ENCODE measurements at regions not wholly inside any gene's neighbourhood (a gene's known extent, or its start where the extent isn't known, plus 50 kb on each side); places are given as distances from the start of the nearest gene placed in this dataset.

DNA sequence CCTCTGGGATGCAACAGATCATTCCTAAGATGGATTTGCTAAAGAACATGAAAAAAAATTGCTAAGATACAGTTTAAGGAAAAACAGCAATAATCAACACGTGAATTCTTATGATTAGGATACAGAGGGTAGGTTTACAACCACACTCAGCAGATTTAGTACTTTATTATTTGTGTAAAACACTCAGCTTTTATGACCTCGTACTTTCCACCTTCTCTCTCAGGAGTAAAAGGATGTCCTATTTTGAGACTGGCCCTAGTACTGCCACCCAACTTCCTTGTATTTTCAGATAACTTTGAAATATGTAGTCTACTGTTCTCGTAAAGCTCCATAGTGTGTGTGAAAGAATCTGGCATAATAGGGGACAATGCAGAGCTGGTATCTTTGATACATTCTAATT, 186.1 kb downstream of the ARL4A start:
- ChIA-PET POLR2A (no interaction called here), CTCF (ENCODE audit: unreplicated experiment) (no interaction called here)
- Histone ChIP-seq H3K9me2 (ENCODE audit: insufficient read depth, low read length) (no peaks in the 10 kb centered on the region), H3K79me2 (ENCODE audit: insufficient read depth, low read depth, low read length) (no peaks in the 10 kb centered on the region), H3K9me3 (ENCODE audit: low read length) (no peaks in the 10 kb centered on the region), H4K20me1 (ENCODE audit: insufficient read depth, low read length) (no peaks in the 10 kb centered on the region), H3K4me3 (ENCODE audit: low read depth, low read length, poor library complexity, severe bottlenecking) (no peak overlapping the region), H3K36me3 (ENCODE audit: insufficient read depth, low read length) (no peaks in the 10 kb centered on the region), H3K27ac (ENCODE audit: low read depth, low read length, poor library complexity, severe bottlenecking) (no peak overlapping the region), H3K4me2 (ENCODE audit: low read length) (no peak overlapping the region), H3K4me1 (ENCODE audit: insufficient read depth, low read length, poor library complexity, severe bottlenecking) (no peaks in the 10 kb centered on the region), H2AFZ (ENCODE audit: low read length) (no peak overlapping the region)
- intact Hi-C loops (cut with micrococcal nuclease; ENCODE audit: unreplicated experiment), result no loop called here
- BruUV-seq (replicated peaks), result no TSS peak
- no peak for DNase-seq (ENCODE audit: low spot score)
- TF ChIP-seq, protein P1, sequence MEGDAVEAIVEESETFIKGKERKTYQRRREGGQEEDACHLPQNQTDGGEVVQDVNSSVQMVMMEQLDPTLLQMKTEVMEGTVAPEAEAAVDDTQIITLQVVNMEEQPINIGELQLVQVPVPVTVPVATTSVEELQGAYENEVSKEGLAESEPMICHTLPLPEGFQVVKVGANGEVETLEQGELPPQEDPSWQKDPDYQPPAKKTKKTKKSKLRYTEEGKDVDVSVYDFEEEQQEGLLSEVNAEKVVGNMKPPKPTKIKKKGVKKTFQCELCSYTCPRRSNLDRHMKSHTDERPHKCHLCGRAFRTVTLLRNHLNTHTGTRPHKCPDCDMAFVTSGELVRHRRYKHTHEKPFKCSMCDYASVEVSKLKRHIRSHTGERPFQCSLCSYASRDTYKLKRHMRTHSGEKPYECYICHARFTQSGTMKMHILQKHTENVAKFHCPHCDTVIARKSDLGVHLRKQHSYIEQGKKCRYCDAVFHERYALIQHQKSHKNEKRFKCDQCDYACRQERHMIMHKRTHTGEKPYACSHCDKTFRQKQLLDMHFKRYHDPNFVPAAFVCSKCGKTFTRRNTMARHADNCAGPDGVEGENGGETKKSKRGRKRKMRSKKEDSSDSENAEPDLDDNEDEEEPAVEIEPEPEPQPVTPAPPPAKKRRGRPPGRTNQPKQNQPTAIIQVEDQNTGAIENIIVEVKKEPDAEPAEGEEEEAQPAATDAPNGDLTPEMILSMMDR (conservative IDR thresholded peaks at IDR 0.05; ENCODE audit: low read length), result no peak
- no peak for TF ChIP-seq EZH2phosphoT487 (IDR thresholded peaks at IDR 0.05; ENCODE audit: borderline replicate concordance, low read depth, low read length)

DNA sequence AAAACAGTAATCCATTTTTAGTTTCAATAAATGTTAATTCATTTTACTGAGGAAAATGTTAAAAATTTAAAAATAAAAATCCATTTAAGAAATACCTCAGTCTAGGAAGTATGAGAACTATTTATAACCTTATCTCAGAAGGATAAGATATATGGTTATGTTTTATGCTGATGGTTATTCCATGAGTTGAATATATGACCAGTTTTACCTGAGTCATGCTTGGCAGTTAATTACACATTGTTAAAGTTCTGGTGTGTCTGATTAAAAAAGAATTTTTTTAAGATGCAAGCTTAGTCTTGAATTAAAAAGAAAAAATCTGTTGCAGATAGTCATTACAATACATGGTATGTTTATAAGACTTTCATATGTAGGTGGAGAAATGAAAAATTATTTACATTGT, 191.7 kb downstream of the ARL4A start:
- intact Hi-C loops (cut with micrococcal nuclease; ENCODE audit: unreplicated experiment), result no loop called here
- DNase-seq (ENCODE audit: low spot score), result no peak
- Histone ChIP-seq H3K79me2 (ENCODE audit: insufficient read depth, low read depth, low read length) (no peaks in the 10 kb centered on the region), H3K27ac (ENCODE audit: low read depth, low read length, poor library complexity, severe bottlenecking) (no peak overlapping the region), H3K4me3 (ENCODE audit: low read depth, low read length, poor library complexity, severe bottlenecking) (no peak overlapping the region), H3K36me3 (ENCODE audit: insufficient read depth, low read length) (no peaks in the 10 kb centered on the region), H3K9me2 (ENCODE audit: insufficient read depth, low read length) (no peaks in the 10 kb centered on the region), H3K4me1 (ENCODE audit: insufficient read depth, low read length, poor library complexity, severe bottlenecking) (no peaks in the 10 kb centered on the region), H2AFZ (ENCODE audit: low read length) (no peak overlapping the region), H3K9me3 (ENCODE audit: low read length) (no peaks in the 10 kb centered on the region), H3K4me2 (ENCODE audit: low read length) (no peak overlapping the region), H4K20me1 (ENCODE audit: insufficient read depth, low read length) (no peaks in the 10 kb centered on the region)
- ChIA-PET POLR2A (interaction anchor here (0.7 kb wide), 1 partner anchor 597 kb away, joined by 3 read pairs; no protein-coding TSS in a partner anchor), CTCF (ENCODE audit: unreplicated experiment) (no interaction called here)
- no TSS peak for BruUV-seq (replicated peaks)
- no peak for TF ChIP-seq EZH2phosphoT487 (IDR thresholded peaks at IDR 0.05; ENCODE audit: borderline replicate concordance, low read depth, low read length)
- TF ChIP-seq, protein P1 (conservative IDR thresholded peaks at IDR 0.05; ENCODE audit: low read length), result no peak

DNA sequence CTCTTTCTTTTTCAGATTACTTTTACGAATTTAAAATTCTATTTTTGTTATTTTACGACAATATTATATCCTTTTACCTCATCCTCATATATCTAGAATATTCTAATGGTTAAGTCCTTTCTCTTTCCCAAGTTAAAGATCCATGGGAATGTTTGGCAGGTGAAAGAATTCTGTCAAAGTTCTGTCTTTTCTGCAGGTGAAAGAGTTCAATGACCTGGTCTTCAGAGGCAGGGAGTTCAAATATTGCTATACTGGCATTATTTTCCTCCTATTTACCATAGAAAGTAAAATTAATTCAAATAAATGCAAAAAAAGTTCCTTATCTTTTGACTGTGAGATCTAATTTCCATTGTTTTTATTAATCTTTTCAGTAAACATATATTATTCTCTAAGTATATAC, 194.3 kb downstream of the ARL4A start:
- Histone ChIP-seq H2AFZ (ENCODE audit: low read length) (no peak overlapping the region), H3K79me2 (ENCODE audit: insufficient read depth, low read depth, low read length) (no peaks in the 10 kb centered on the region), H3K4me1 (ENCODE audit: insufficient read depth, low read length, poor library complexity, severe bottlenecking) (no peaks in the 10 kb centered on the region), H3K4me3 (ENCODE audit: low read depth, low read length, poor library complexity, severe bottlenecking) (no peak overlapping the region), H3K27ac (ENCODE audit: low read depth, low read length, poor library complexity, severe bottlenecking) (no peak overlapping the region), H3K36me3 (ENCODE audit: insufficient read depth, low read length) (no peaks in the 10 kb centered on the region), H3K9me2 (ENCODE audit: insufficient read depth, low read length) (no peaks in the 10 kb centered on the region), H4K20me1 (ENCODE audit: insufficient read depth, low read length) (no peaks in the 10 kb centered on the region), H3K9me3 (ENCODE audit: low read length) (no peaks in the 10 kb centered on the region), H3K4me2 (ENCODE audit: low read length) (no peak overlapping the region)
- ChIA-PET POLR2A (no interaction called here), CTCF (ENCODE audit: unreplicated experiment) (no interaction called here)
- no peak for DNase-seq (ENCODE audit: low spot score)
- BruUV-seq (replicated peaks), result no TSS peak
- intact Hi-C loops (cut with micrococcal nuclease; ENCODE audit: unreplicated experiment), result no loop called here
- TF ChIP-seq EZH2phosphoT487 (IDR thresholded peaks at IDR 0.05; ENCODE audit: borderline replicate concordance, low read depth, low read length), result no peak
- TF ChIP-seq, protein P1 (conservative IDR thresholded peaks at IDR 0.05; ENCODE audit: low read length), result no peak

All from OCI-LY7 (cell line).